ENCODE measurements at regions not wholly inside any gene's neighbourhood (a gene's known extent, or its start where the extent isn't known, plus 50 kb on each side); places are given as distances from the start of the nearest gene placed in this dataset.

GRCh38 chr2:7210712-7211111 is 293.5 kb downstream of the RNF144A start:
- no peak for DNase-seq (ENCODE audit: low spot score)

GRCh38 chr2:7225848-7226247 is 308.6 kb downstream of the RNF144A start:
- no peak for DNase-seq (ENCODE audit: low spot score)

- no peak for DNase-seq (ENCODE audit: low spot score)
Observed at GRCh38 chr2:7226501-7226900, 309.3 kb downstream of the RNF144A start.

GRCh38 chr2:7233126-7233525 is 315.9 kb downstream of the RNF144A start:
- no peak for DNase-seq (ENCODE audit: low spot score)

GRCh38 chr2:7237466-7237865 is 320.3 kb downstream of the RNF144A start:
- peak; percentile 98 for DNase-seq (ENCODE audit: low spot score)

GRCh38 chr2:7239078-7239477 is 321.9 kb downstream of the RNF144A start:
- no peak for DNase-seq (ENCODE audit: low spot score)

- peak; percentile 53 for DNase-seq (ENCODE audit: low spot score)
Observed at GRCh38 chr2:7241041-7241745, 324.0 kb downstream of the RNF144A start.

GRCh38 chr2:7242189-7242867 is 325.1 kb downstream of the RNF144A start:
- no peak for DNase-seq (ENCODE audit: low spot score)

GRCh38 chr2:7243276-7243675 is 326.1 kb downstream of the RNF144A start:
- DNase-seq (ENCODE audit: low spot score) = no peak

- DNase-seq (ENCODE audit: low spot score) = no peak
Observed at GRCh38 chr2:7256377-7256776, 339.2 kb downstream of the RNF144A start.

- no peak for DNase-seq (ENCODE audit: low spot score)
Observed at GRCh38 chr2:7262727-7263126, 345.5 kb downstream of the RNF144A start.

- no peak for DNase-seq (ENCODE audit: low spot score)
Observed at GRCh38 chr2:7264791-7265190, 347.6 kb downstream of the RNF144A start.

GRCh38 chr2:7265286-7265685 is 348.1 kb downstream of the RNF144A start:
- DNase-seq (ENCODE audit: low spot score) = no peak

- no peak for DNase-seq (ENCODE audit: low spot score)
Observed at GRCh38 chr2:7269106-7269643, 352.0 kb downstream of the RNF144A start.

- DNase-seq (ENCODE audit: low spot score) = peak; percentile 42
Observed at GRCh38 chr2:7270011-7270431, 352.8 kb downstream of the RNF144A start.

- no peak for DNase-seq (ENCODE audit: low spot score)
Observed at GRCh38 chr2:7272210-7272609, 355.0 kb downstream of the RNF144A start.

GRCh38 chr2:7278984-7279383 is 361.8 kb downstream of the RNF144A start:
- no peak for DNase-seq (ENCODE audit: low spot score)

GRCh38 chr2:7279421-7279949 is 362.3 kb downstream of the RNF144A start:
- no peak for DNase-seq (ENCODE audit: low spot score)

- no peak for DNase-seq (ENCODE audit: low spot score)
Observed at GRCh38 chr2:7280790-7281189, 363.6 kb downstream of the RNF144A start.

GRCh38 chr2:7281231-7282201 is 364.3 kb downstream of the RNF144A start:
- DNase-seq (ENCODE audit: low spot score) = peak; percentile 16

GRCh38 chr2:7286120-7286519 is 368.9 kb downstream of the RNF144A start:
- no peak for DNase-seq (ENCODE audit: low spot score)

GRCh38 chr2:7288484-7288883 is 371.3 kb downstream of the RNF144A start:
- DNase-seq (ENCODE audit: low spot score) = no peak
